ENCODE measurements at regions not wholly inside any gene's neighbourhood (a gene's known extent, or its start where the extent isn't known, plus 50 kb on each side); places are given as distances from the start of the nearest gene placed in this dataset.

- TF ChIP-seq ZBTB33 (IDR thresholded peaks at IDR 0.05; ENCODE audit: borderline replicate concordance, low read depth) = no peak
- no peak for TF ChIP-seq GABPA (IDR thresholded peaks at IDR 0.05; ENCODE audit: low read depth)
- TF ChIP-seq NRF1 (IDR thresholded peaks at IDR 0.05; ENCODE audit: low read depth, low read length) = no peak
- TF ChIP-seq FOSL2 (IDR thresholded peaks at IDR 0.05; ENCODE audit: borderline replicate concordance, low read depth) = no peak
- TF ChIP-seq FOXJ3 (CRISPR knock-in tag; IDR thresholded peaks at IDR 0.05) = no peak
- TF ChIP-seq PBX3 (IDR thresholded peaks at IDR 0.05) = no peak
Observed at GRCh38 chr16:79480929-79481328, 119.6 kb downstream of the MAF start (continued).

GRCh38 chr16:79480056-79480455 lies 120.5 kb downstream of the MAF start:
- WGBS (ENCODE audit: low lambda C conversion rate) = 32% methylated on average over 8 of the region's 8 CpGs
- Histone ChIP-seq H3K4me3 (ENCODE audit: low read depth in 2 of 2, low read length in 1 of 2) (no peak overlapping the region), H3K4me1 (ENCODE audit: control insufficient read depth in 1 of 2, insufficient read depth in 2 of 2, low read depth in 1 of 2, low read length in 1 of 2) (no peaks in the 10 kb centered on the region; a peak in 1 of 4 replicates), H3K9me3 (no peaks in the 10 kb centered on the region), H3K36me3 (replicated peaks in 1 of 2; ENCODE audit: control insufficient read depth in 1 of 2, insufficient read depth in 2 of 2, low read length in 1 of 2) (no peaks in the 10 kb centered on the region), H3K4me2 (no peak overlapping the region), H3K9me2 (no peaks in the 10 kb centered on the region), H3F3A (replicated peaks; ENCODE audit: insufficient read depth) (no peaks in the 10 kb centered on the region), H2AFZ (ENCODE audit: low read depth) (no peak overlapping the region), H3K79me2 (ENCODE audit: insufficient read depth) (no peaks in the 10 kb centered on the region), H3K9ac (no peak overlapping the region), H3K27me3 (ENCODE audit: insufficient read depth) (no peaks in the 10 kb centered on the region), H3K27ac (ENCODE audit: low read depth in 2 of 2, low read length in 1 of 2) (no peak overlapping the region), H4K20me1 (ENCODE audit: insufficient read depth) (no peaks in the 10 kb centered on the region)
- DNase-seq = no peak
- TF ChIP-seq RCOR1 (IDR thresholded peaks at IDR 0.05; ENCODE audit: low read length) = no peak
- no peak for TF ChIP-seq EZH2phosphoT487 (IDR thresholded peaks at IDR 0.05; ENCODE audit: borderline replicate concordance, low read depth)
- TF ChIP-seq IRF3 (IDR thresholded peaks at IDR 0.05; ENCODE audit: low read depth, low read length) = no peak
- CTCF ChIA-PET = no interaction called here
- POLR2A ChIA-PET = no interaction called here

- no peak overlapping the region for H3K4me3 ChIP-seq (ENCODE audit: low read depth in 2 of 2, low read length in 1 of 2)
- CTCF ChIA-PET = no interaction called here
- no peak overlapping the region for H3K27ac ChIP-seq (ENCODE audit: low read depth in 2 of 2, low read length in 1 of 2)
- H3K4me2 ChIP-seq = no peak overlapping the region
- H3K79me2 ChIP-seq (ENCODE audit: insufficient read depth) = no peaks in the 10 kb centered on the region
- no peaks in the 10 kb centered on the region for H3F3A ChIP-seq (replicated peaks; ENCODE audit: insufficient read depth)
- DNase-seq = no peak
- H3K9me3 ChIP-seq = no peaks in the 10 kb centered on the region
- no peaks in the 10 kb centered on the region for H3K4me1 ChIP-seq (ENCODE audit: control insufficient read depth in 1 of 2, insufficient read depth in 2 of 2, low read depth in 1 of 2, low read length in 1 of 2)
- H3K27me3 ChIP-seq (ENCODE audit: insufficient read depth) = no peaks in the 10 kb centered on the region
- no peak overlapping the region for H3K9ac ChIP-seq
- POLR2A ChIA-PET = no interaction called here
- no peaks in the 10 kb centered on the region for H3K9me2 ChIP-seq
- no peak overlapping the region for H2AFZ ChIP-seq (ENCODE audit: low read depth)
- H4K20me1 ChIP-seq (ENCODE audit: insufficient read depth) = no peaks in the 10 kb centered on the region
- 62% methylated on average over 4 of the region's 5 CpGs for WGBS (ENCODE audit: low lambda C conversion rate)
- no peaks in the 10 kb centered on the region for H3K36me3 ChIP-seq (replicated peaks in 1 of 2; ENCODE audit: control insufficient read depth in 1 of 2, insufficient read depth in 2 of 2, low read length in 1 of 2)
- TF ChIP-seq ELF1 (IDR thresholded peaks at IDR 0.05) = no peak
- no peak for TF ChIP-seq RAD21 (IDR thresholded peaks at IDR 0.05; ENCODE audit: low read length)
- TF ChIP-seq POLR2AphosphoS5 (IDR thresholded peaks at IDR 0.05; ENCODE audit: low read depth, low read length) = no peak
- TF ChIP-seq GATA2 (CRISPR knock-in tag; IDR thresholded peaks at IDR 0.05) = no peak
- TF ChIP-seq TCF12 (IDR thresholded peaks at IDR 0.05) = no peak
- TF ChIP-seq RFX5 (IDR thresholded peaks at IDR 0.05; ENCODE audit: low read length) = no peak
- TF ChIP-seq EP300 (IDR thresholded peaks at IDR 0.05; ENCODE audit: borderline replicate concordance in 1 of 2, low read depth in 1 of 2, low read length in 1 of 2) = no peak
- no peak for TF ChIP-seq EZH2phosphoT487 (IDR thresholded peaks at IDR 0.05; ENCODE audit: borderline replicate concordance, low read depth)
- TF ChIP-seq GABPA (IDR thresholded peaks at IDR 0.05; ENCODE audit: low read depth) = no peak
- TF ChIP-seq USF2 (IDR thresholded peaks at IDR 0.05; ENCODE audit: borderline replicate concordance, low read depth, low read length) = no peak
- no peak for TF ChIP-seq CTCF (IDR thresholded peaks at IDR 0.05)
- TF ChIP-seq USF1 (IDR thresholded peaks at IDR 0.05; ENCODE audit: borderline replicate concordance, low read depth) = no peak
- no peak for TF ChIP-seq FOSL2 (IDR thresholded peaks at IDR 0.05; ENCODE audit: borderline replicate concordance, low read depth)
Observed at GRCh38 chr16:79476580-79476979, 124.0 kb downstream of the MAF start.

Data from SK-N-SH (cell line).